HUES48 (cell line): ENCODE measurements at regions not wholly inside any gene's neighbourhood (a gene's known extent, or its start where the extent isn't known, plus 50 kb on each side); places are given as distances from the start of the nearest gene placed in this dataset.

ENCODE experiments used
- H3K27ac ChIP-seq: one replicate; pipeline ENCODE4 v1.7.0; 2013; ENCODE audit warnings: low read depth, low read length, inconsistent platforms
- H3K27me3 ChIP-seq: 2 replicates; pipeline ENCODE4 v1.6.1; 2013; ENCODE audit warnings: mild to moderate bottlenecking, low read length; ENCODE audit not compliant: control insufficient read depth, insufficient read depth
- H3K36me3 ChIP-seq: 2 replicates; pipeline ENCODE4 v1.6.1; 2013; ENCODE audit warnings: low read length; ENCODE audit not compliant: control insufficient read depth, insufficient read depth
- H3K4me1 ChIP-seq: 2 replicates; pipeline ENCODE4 v1.6.1; 2013; ENCODE audit warnings: mild to moderate bottlenecking, low read length; ENCODE audit not compliant: control insufficient read depth, insufficient read depth
- H3K4me3 ChIP-seq: 2 replicates; pipeline ENCODE4 v1.5.1; 2013; ENCODE audit warnings: mild to moderate bottlenecking, low read depth, low read length
- H3K9ac ChIP-seq: 2 replicates; pipeline ENCODE4 v1.6.1; 2013; ENCODE audit warnings: mild to moderate bottlenecking, low read depth, low read length, moderate library complexity
- H3K9me3 ChIP-seq: 2 replicates; pipeline ENCODE4 v1.6.1; 2013; ENCODE audit warnings: low read length; ENCODE audit not compliant: control insufficient read depth, insufficient read depth

GRCh38 chr5:3654515-3654914 is 58.9 kb downstream of the IRX1 start:
- Histone ChIP-seq H3K9me3 (no peaks in the 10 kb centered on the region), H3K4me1 (no peaks in the 10 kb centered on the region), H3K27me3 (no peaks in the 10 kb centered on the region), H3K4me3 (no peak overlapping the region), H3K9ac (no peak overlapping the region), H3K36me3 (no peaks in the 10 kb centered on the region), H3K27ac (no peak overlapping the region)

DNA sequence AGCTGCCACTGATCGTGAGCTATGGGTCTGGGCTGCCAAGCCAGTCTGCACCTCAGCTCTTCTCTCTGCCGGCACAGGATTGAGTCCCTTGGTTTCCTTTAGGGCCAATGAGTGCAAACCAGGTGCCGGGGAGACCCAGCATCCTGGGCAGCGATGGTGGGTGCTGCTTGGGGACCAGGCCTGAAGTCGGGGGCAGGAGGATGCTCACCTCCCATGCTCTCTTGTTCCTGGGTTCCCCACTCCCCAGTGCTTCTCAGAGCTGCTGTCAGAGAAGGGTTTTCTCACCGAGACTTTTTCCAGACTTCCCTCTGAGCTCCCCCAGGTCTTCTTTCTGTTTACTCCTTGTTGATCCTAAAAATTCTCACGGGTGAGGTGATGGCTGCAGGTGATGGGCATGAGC is 61.2 kb downstream of the IRX1 start:
- Histone ChIP-seq H3K9me3 (no peaks in the 10 kb centered on the region), H3K9ac (no peak overlapping the region), H3K36me3 (no peaks in the 10 kb centered on the region)

DNA sequence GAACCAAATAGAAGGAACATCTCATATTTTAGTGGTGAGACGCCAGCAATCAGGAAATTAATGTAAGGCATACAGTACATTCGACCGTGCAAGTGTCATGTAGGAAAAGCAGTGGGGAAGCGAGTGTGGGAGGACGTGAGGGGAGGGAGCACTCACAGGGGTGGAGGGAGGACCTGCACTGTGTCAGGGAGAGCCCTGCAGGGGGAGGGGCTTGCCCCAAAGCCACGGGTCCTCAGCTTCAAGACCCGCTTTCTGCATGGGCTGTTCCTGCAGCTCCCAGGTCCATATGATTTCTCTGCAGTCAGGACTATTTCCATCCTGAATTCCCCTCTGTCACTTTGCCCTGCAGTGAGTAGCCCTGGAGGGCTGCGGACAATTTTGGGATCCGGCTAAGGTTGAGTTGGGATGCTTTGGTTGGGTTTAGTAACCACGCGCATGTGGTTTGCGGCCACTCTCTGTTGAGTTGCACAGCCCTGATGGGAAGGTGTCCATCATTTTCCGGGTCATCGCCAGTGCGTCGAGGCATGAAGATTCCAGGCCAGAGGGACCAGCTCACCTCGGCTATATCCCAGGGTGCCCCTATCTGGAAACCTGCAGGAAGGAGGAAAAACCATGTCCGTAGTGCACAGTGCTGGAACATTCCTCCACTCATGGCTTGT is 61.9 kb downstream of the IRX1 start:
- no peak overlapping the region for H3K27ac ChIP-seq

More for the DNA sequence above, 61.2 kb downstream of the IRX1 start:
- Histone ChIP-seq H3K27ac (no peak overlapping the region), H3K27me3 (no peaks in the 10 kb centered on the region), H3K4me3 (no peak overlapping the region), H3K4me1 (no peaks in the 10 kb centered on the region)

GRCh38 chr5:3658929-3659328 is 63.3 kb downstream of the IRX1 start:
- H3K4me3 ChIP-seq = no peak overlapping the region
- no peaks in the 10 kb centered on the region for H3K27me3 ChIP-seq
- H3K27ac ChIP-seq = no peak overlapping the region
- H3K9me3 ChIP-seq = no peaks in the 10 kb centered on the region
- no peak overlapping the region for H3K9ac ChIP-seq
- H3K4me1 ChIP-seq = no peaks in the 10 kb centered on the region
- H3K36me3 ChIP-seq = no peaks in the 10 kb centered on the region

More for the DNA sequence above, 61.9 kb downstream of the IRX1 start:
- no peaks in the 10 kb centered on the region for H3K9me3 ChIP-seq
- H3K4me3 ChIP-seq = no peak overlapping the region
- no peaks in the 10 kb centered on the region for H3K4me1 ChIP-seq
- no peak overlapping the region for H3K9ac ChIP-seq
- H3K27me3 ChIP-seq = no peaks in the 10 kb centered on the region
- no peaks in the 10 kb centered on the region for H3K36me3 ChIP-seq

GRCh38 chr5:3659907-3660306 is 64.3 kb downstream of the IRX1 start:
- H3K4me1 ChIP-seq = no peaks in the 10 kb centered on the region
- no peak overlapping the region for H3K27ac ChIP-seq
- no peaks in the 10 kb centered on the region for H3K27me3 ChIP-seq
- H3K36me3 ChIP-seq = no peaks in the 10 kb centered on the region
- no peaks in the 10 kb centered on the region for H3K9me3 ChIP-seq
- H3K9ac ChIP-seq = no peak overlapping the region
- H3K4me3 ChIP-seq = no peak overlapping the region

DNA sequence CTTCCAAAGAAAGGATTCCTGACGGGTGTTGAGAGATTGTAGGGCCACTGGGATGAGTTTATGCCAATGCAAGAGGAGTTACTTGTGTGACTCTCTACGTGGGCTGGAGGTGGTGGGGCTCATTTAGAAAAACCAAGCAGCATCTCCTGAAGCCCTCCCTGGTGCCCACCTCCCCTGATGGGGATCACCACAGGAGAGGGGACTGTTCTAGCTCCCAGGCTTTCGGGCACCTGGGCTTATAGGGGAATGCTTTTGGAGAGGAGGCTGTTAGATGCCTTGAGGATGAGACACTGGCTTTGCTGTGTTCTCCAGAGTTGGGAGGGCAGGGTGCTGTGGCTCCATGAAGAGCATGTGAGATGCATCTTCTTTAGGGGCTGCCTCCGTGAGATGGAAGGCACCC is 65.0 kb downstream of the IRX1 start:
- no peaks in the 10 kb centered on the region for H3K36me3 ChIP-seq
- H3K9me3 ChIP-seq = no peaks in the 10 kb centered on the region
- H3K9ac ChIP-seq = no peak overlapping the region
- no peaks in the 10 kb centered on the region for H3K27me3 ChIP-seq
- no peaks in the 10 kb centered on the region for H3K4me1 ChIP-seq
- no peak overlapping the region for H3K4me3 ChIP-seq
- H3K27ac ChIP-seq = no peak overlapping the region

- no peaks in the 10 kb centered on the region for H3K36me3 ChIP-seq
- no peak overlapping the region for H3K9ac ChIP-seq
- no peaks in the 10 kb centered on the region for H3K9me3 ChIP-seq
- H3K27ac ChIP-seq = no peak overlapping the region
- H3K4me1 ChIP-seq = no peaks in the 10 kb centered on the region
- H3K4me3 ChIP-seq = no peak overlapping the region
- H3K27me3 ChIP-seq = no peaks in the 10 kb centered on the region
Measured at GRCh38 chr5:3661755-3662296, 66.2 kb downstream of the IRX1 start.

GRCh38 chr5:3662344-3662743 is 66.7 kb downstream of the IRX1 start:
- Histone ChIP-seq H3K27me3 (no peaks in the 10 kb centered on the region), H3K27ac (no peak overlapping the region), H3K9ac (no peak overlapping the region), H3K36me3 (no peaks in the 10 kb centered on the region), H3K4me1 (no peaks in the 10 kb centered on the region), H3K4me3 (no peak overlapping the region), H3K9me3 (no peaks in the 10 kb centered on the region)

- no peaks in the 10 kb centered on the region for H3K4me1 ChIP-seq
- no peaks in the 10 kb centered on the region for H3K9me3 ChIP-seq
- H3K4me3 ChIP-seq = no peak overlapping the region
- H3K27me3 ChIP-seq = no peaks in the 10 kb centered on the region
- no peak overlapping the region for H3K27ac ChIP-seq
- no peak overlapping the region for H3K9ac ChIP-seq
- no peaks in the 10 kb centered on the region for H3K36me3 ChIP-seq
Measured at GRCh38 chr5:3671337-3671736, 75.7 kb downstream of the IRX1 start.

DNA sequence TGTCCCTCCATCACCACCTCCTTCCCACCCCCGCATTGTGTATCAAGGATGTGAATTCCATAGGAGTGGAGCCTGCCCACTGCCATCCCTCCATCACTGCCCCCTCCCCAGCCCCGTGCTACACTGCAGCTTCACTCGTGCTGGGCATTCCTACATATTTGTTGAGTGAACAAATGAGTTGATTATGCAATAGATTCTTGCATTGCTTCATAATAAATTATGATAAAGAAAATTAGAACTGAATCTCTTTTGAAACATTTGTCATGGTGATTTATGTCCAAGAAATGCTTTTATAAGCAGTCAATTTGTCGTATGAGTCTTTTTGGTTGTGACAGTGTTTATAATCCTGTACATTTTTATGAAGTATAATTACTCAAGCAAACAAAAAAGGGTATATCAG is 83.2 kb downstream of the IRX1 start:
- Histone ChIP-seq H3K27me3 (no peaks in the 10 kb centered on the region), H3K9me3 (no peaks in the 10 kb centered on the region), H3K36me3 (no peaks in the 10 kb centered on the region), H3K27ac (no peak overlapping the region), H3K4me3 (no peak overlapping the region), H3K4me1 (no peaks in the 10 kb centered on the region), H3K9ac (no peak overlapping the region)

DNA sequence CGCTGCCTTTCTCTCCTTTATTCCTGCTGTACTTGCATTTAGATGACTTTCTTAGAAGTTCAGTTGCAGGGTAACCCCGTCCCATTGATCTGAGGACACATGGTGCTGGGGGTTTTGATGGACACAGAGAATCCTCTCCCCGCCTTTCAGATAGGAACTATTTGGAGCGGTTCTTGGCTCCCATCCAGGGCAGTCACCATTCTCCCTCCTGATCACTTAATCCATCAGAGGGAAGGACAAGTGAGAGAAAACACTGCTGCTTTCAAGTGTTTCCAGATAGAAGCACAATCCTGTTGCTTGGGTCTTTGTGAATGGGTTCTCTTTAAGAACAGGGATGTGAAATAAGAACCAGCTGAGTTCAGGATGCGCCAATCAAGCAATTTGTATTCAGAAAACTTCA is 85.2 kb downstream of the IRX1 start:
- H3K9ac ChIP-seq = no peak overlapping the region
- H3K4me1 ChIP-seq = no peaks in the 10 kb centered on the region
- no peak overlapping the region for H3K27ac ChIP-seq
- H3K27me3 ChIP-seq = no peaks in the 10 kb centered on the region
- H3K36me3 ChIP-seq = no peaks in the 10 kb centered on the region
- no peak overlapping the region for H3K4me3 ChIP-seq
- H3K9me3 ChIP-seq = no peaks in the 10 kb centered on the region
